ENCODE measurements at regions not wholly inside any gene's neighbourhood (a gene's known extent, or its start where the extent isn't known, plus 50 kb on each side); places are given as distances from the start of the nearest gene placed in this dataset.

- ChIA-PET POLR2A (no interaction called here), CTCF (no interaction called here)
- no peak for DNase-seq (ENCODE audit: extremely low spot score)
- TF ChIP-seq ZNF384 (IDR thresholded peaks at IDR 0.05) (no peak), L3MBTL2 (conservative IDR thresholded peaks at IDR 0.05) (no peak), SUZ12 (IDR thresholded peaks at IDR 0.05) (no peak), TARDBP (IDR thresholded peaks at IDR 0.05) (no peak), NFRKB (IDR thresholded peaks at IDR 0.05) (no peak), LEF1 (IDR thresholded peaks at IDR 0.05; ENCODE audit: borderline replicate concordance) (no peak), HDGF (IDR thresholded peaks at IDR 0.05; ENCODE audit: borderline replicate concordance) (no peak), ELF4 (IDR thresholded peaks at IDR 0.05) (no peak), FOXK2 (IDR thresholded peaks at IDR 0.05) (no peak), SP1 (IDR thresholded peaks at IDR 0.05) (no peak), CTBP1 (IDR thresholded peaks at IDR 0.05; ENCODE audit: borderline replicate concordance) (no peak), FOXM1 (IDR thresholded peaks at IDR 0.05; ENCODE audit: borderline replicate concordance) (no peak), BHLHE40 (IDR thresholded peaks at IDR 0.05; ENCODE audit: borderline replicate concordance) (no peak), ARNT (IDR thresholded peaks at IDR 0.05) (no peak), PKNOX1 (IDR thresholded peaks at IDR 0.05) (no peak)
Observed at GRCh38 chr16:73166441-73166851, 118.5 kb upstream of the ZFHX3 start.

- no peak for DNase-seq (ENCODE audit: extremely low spot score)
- no peak for TF ChIP-seq SUZ12 (IDR thresholded peaks at IDR 0.05)
- CTCF ChIA-PET = no interaction called here
- POLR2A ChIA-PET = no interaction called here
Observed at GRCh38 chr16:73163238-73163815, 115.4 kb upstream of the ZFHX3 start.

GRCh38 chr16:73161977-73162376, 114.0 kb upstream of the ZFHX3 start:
- no peak for DNase-seq (ENCODE audit: extremely low spot score)
- ChIA-PET POLR2A (no interaction called here), CTCF (no interaction called here)
- no peak for TF ChIP-seq L3MBTL2 (conservative IDR thresholded peaks at IDR 0.05)
- no peak for TF ChIP-seq ELF4 (IDR thresholded peaks at IDR 0.05)
- TF ChIP-seq FOXM1 (IDR thresholded peaks at IDR 0.05; ENCODE audit: borderline replicate concordance) = no peak
- TF ChIP-seq FOXA1 (IDR thresholded peaks at IDR 0.05) = no peak
- TF ChIP-seq BHLHE40 (IDR thresholded peaks at IDR 0.05; ENCODE audit: borderline replicate concordance) = no peak
- TF ChIP-seq SUZ12 (IDR thresholded peaks at IDR 0.05) = no peak
- no peak for TF ChIP-seq ARNT (IDR thresholded peaks at IDR 0.05)
- TF ChIP-seq FOXK2 (IDR thresholded peaks at IDR 0.05) = no peak
- no peak for TF ChIP-seq NFRKB (IDR thresholded peaks at IDR 0.05)
- no peak for TF ChIP-seq TARDBP (IDR thresholded peaks at IDR 0.05)
- no peak for TF ChIP-seq LEF1 (IDR thresholded peaks at IDR 0.05; ENCODE audit: borderline replicate concordance)
- no peak for TF ChIP-seq ZNF384 (IDR thresholded peaks at IDR 0.05)

- DNase-seq (ENCODE audit: extremely low spot score) = no peak
- CTCF ChIA-PET = interaction anchor here (0.6 kb wide), 1 partner anchor 326 kb away, joined by 6 read pairs; no protein-coding TSS in a partner anchor
Observed at GRCh38 chr16:73159296-73159695, 111.4 kb upstream of the ZFHX3 start.

GRCh38 chr16:73157861-73158260, 109.9 kb upstream of the ZFHX3 start:
- no peak for DNase-seq (ENCODE audit: extremely low spot score)
- CTCF ChIA-PET = no interaction called here
- POLR2A ChIA-PET = no interaction called here
- TF ChIP-seq FOXM1 (IDR thresholded peaks at IDR 0.05; ENCODE audit: borderline replicate concordance) (no peak), NFRKB (IDR thresholded peaks at IDR 0.05) (no peak), LEF1 (IDR thresholded peaks at IDR 0.05; ENCODE audit: borderline replicate concordance) (no peak), FOXA1 (IDR thresholded peaks at IDR 0.05) (no peak), HDGF (IDR thresholded peaks at IDR 0.05; ENCODE audit: borderline replicate concordance) (no peak), FOXK2 (IDR thresholded peaks at IDR 0.05) (no peak), ELF4 (IDR thresholded peaks at IDR 0.05) (no peak), PKNOX1 (IDR thresholded peaks at IDR 0.05) (no peak), ARNT (IDR thresholded peaks at IDR 0.05) (no peak), SP1 (IDR thresholded peaks at IDR 0.05) (no peak), ZNF384 (IDR thresholded peaks at IDR 0.05) (no peak), SUZ12 (IDR thresholded peaks at IDR 0.05) (no peak), BHLHE40 (IDR thresholded peaks at IDR 0.05; ENCODE audit: borderline replicate concordance) (no peak)

More at GRCh38 chr16:73159296-73159695, 111.4 kb upstream of the ZFHX3 start:
- no peak for TF ChIP-seq L3MBTL2 (conservative IDR thresholded peaks at IDR 0.05)
- TF ChIP-seq PKNOX1 (IDR thresholded peaks at IDR 0.05) = no peak
- TF ChIP-seq FOXA1 (IDR thresholded peaks at IDR 0.05) = no peak
- no peak for TF ChIP-seq ELF4 (IDR thresholded peaks at IDR 0.05)
- POLR2A ChIA-PET = no interaction called here

GRCh38 chr16:73154063-73154870, 106.3 kb upstream of the ZFHX3 start:
- no peak for DNase-seq (ENCODE audit: extremely low spot score)
- CTCF ChIA-PET = no interaction called here
- POLR2A ChIA-PET = no interaction called here
- no peak for TF ChIP-seq FOXM1 (IDR thresholded peaks at IDR 0.05; ENCODE audit: borderline replicate concordance)
- no peak for TF ChIP-seq SUZ12 (IDR thresholded peaks at IDR 0.05)
- no peak for TF ChIP-seq SP1 (IDR thresholded peaks at IDR 0.05)
- TF ChIP-seq PKNOX1 (IDR thresholded peaks at IDR 0.05) = no peak
- TF ChIP-seq BHLHE40 (IDR thresholded peaks at IDR 0.05; ENCODE audit: borderline replicate concordance) = no peak
- no peak for TF ChIP-seq HDGF (IDR thresholded peaks at IDR 0.05; ENCODE audit: borderline replicate concordance)
- no peak for TF ChIP-seq ZNF384 (IDR thresholded peaks at IDR 0.05)
- TF ChIP-seq FOXA1 (IDR thresholded peaks at IDR 0.05) = no peak
- no peak for TF ChIP-seq L3MBTL2 (conservative IDR thresholded peaks at IDR 0.05)
- no peak for TF ChIP-seq TARDBP (IDR thresholded peaks at IDR 0.05)
- TF ChIP-seq CTBP1 (IDR thresholded peaks at IDR 0.05; ENCODE audit: borderline replicate concordance) = no peak
- TF ChIP-seq FOXK2 (IDR thresholded peaks at IDR 0.05) = no peak

All from HEK293T (cell line).